Neural progenitor cell (in vitro differentiated cells): ENCODE measurements at regions not wholly inside any gene's neighbourhood (a gene's known extent, or its start where the extent isn't known, plus 50 kb on each side); places are given as distances from the start of the nearest gene placed in this dataset.
"Not testable (repeated sequence)": the region's sequence is repeated elsewhere in the genome, so short reads cannot be mapped to it uniquely, and the experiment has no call there.

ENCODE experiments used
- EZH2 ChIP-seq: fragments of 200-600 bp; sonication (generic); IDR thresholded peaks from 2 replicates; pipeline ENCODE4 v1.6.1; 2017; ENCODE audit warnings: antibody characterized with exemption, mild to moderate bottlenecking, moderate library complexity
- TF ChIP-seq, protein P1 (sequence below): fragments of 200-600 bp; sonication (generic); IDR thresholded peaks from 2 replicates; pipeline ENCODE4 v1.5.1; 2017; ENCODE audit warnings: antibody characterized with exemption, mild to moderate bottlenecking

DNA sequence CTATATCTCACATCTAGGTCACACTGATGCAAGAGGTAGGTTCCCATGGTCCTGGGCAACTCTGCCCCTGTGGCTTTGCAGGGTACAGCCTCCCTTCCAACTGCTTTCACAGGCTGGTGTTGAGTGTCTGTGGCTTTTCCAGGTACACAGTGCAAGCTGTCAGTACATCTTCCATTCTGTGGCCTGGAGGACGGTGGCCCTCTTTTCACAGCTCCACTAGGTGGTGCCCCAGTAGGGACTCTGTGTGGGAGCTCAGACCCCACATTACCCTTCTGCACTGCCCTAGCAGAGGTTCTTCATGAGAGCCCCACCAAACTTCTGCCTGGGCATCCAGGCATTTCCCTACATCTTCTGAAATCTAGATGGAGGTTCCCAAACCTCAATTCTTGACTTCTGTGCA is 547.4 kb upstream of the RAG2 start:
- TF ChIP-seq, protein P1, sequence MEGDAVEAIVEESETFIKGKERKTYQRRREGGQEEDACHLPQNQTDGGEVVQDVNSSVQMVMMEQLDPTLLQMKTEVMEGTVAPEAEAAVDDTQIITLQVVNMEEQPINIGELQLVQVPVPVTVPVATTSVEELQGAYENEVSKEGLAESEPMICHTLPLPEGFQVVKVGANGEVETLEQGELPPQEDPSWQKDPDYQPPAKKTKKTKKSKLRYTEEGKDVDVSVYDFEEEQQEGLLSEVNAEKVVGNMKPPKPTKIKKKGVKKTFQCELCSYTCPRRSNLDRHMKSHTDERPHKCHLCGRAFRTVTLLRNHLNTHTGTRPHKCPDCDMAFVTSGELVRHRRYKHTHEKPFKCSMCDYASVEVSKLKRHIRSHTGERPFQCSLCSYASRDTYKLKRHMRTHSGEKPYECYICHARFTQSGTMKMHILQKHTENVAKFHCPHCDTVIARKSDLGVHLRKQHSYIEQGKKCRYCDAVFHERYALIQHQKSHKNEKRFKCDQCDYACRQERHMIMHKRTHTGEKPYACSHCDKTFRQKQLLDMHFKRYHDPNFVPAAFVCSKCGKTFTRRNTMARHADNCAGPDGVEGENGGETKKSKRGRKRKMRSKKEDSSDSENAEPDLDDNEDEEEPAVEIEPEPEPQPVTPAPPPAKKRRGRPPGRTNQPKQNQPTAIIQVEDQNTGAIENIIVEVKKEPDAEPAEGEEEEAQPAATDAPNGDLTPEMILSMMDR: not testable (repeated sequence)
- TF ChIP-seq EZH2: not testable (repeated sequence)
